ENCODE measurements at regions not wholly inside any gene's neighbourhood (a gene's known extent, or its start where the extent isn't known, plus 50 kb on each side); places are given as distances from the start of the nearest gene placed in this dataset.

- no peak for TF ChIP-seq REST (IDR thresholded peaks at IDR 0.05; ENCODE audit: insufficient read depth in 1 of 2, low read depth in 2 of 2, low read length in 2 of 2)
- TF ChIP-seq POLR2AphosphoS5 (IDR thresholded peaks at IDR 0.05; ENCODE audit: low read depth, low read length): no peak
- no peak for TF ChIP-seq SIN3A (IDR thresholded peaks at IDR 0.05; ENCODE audit: borderline replicate concordance, insufficient read depth, low read length)
- TF ChIP-seq TAF1 (IDR thresholded peaks at IDR 0.05; ENCODE audit: borderline replicate concordance, insufficient read depth, low read length): no peak
Observed at GRCh38 chr6:4606016-4606415, 170.2 kb upstream of the CDYL start.

Measured in PFSK-1 (cell line).